Upper lobe of left lung (tissue), 4 donors: ENCODE measurements at regions not wholly inside any gene's neighbourhood (a gene's known extent, or its start where the extent isn't known, plus 50 kb on each side); places are given as distances from the start of the nearest gene placed in this dataset.

Experiments used
- EP300 ChIP-seq, 4 donors: sonication (generic); formaldehyde crosslinking; IDR thresholded peaks; one replicate each; pipeline ENCODE4 v1.5.1; 2017; ENCODE audit warnings: antibody characterized with exemption in 4 of 4, control low read depth in 2 of 4
- POLR2A ChIP-seq, 4 donors: fragments of 450-650 bp; IDR thresholded peaks; one replicate each; pipeline ENCODE4 v1.5.1; 2016 to 2017; ENCODE audit warnings: antibody characterized with exemption in 4 of 4, mild to moderate bottlenecking in 2 of 4
- TF ChIP-seq, protein P1 (sequence below), 6 experiments: fragments of 450-650 bp in 4 of 6; fragments of 200-600 bp in 2 of 6; sonication (generic) in 2 of 6; IDR thresholded peaks; one replicate each; pipeline ENCODE4 v1.5.1; 2016 to 2019; ENCODE audit warnings: antibody characterized with exemption in 6 of 6

GRCh38 chr7:51471981-51472296, 155.3 kb upstream of the COBL start:
- TF ChIP-seq, protein P1, sequence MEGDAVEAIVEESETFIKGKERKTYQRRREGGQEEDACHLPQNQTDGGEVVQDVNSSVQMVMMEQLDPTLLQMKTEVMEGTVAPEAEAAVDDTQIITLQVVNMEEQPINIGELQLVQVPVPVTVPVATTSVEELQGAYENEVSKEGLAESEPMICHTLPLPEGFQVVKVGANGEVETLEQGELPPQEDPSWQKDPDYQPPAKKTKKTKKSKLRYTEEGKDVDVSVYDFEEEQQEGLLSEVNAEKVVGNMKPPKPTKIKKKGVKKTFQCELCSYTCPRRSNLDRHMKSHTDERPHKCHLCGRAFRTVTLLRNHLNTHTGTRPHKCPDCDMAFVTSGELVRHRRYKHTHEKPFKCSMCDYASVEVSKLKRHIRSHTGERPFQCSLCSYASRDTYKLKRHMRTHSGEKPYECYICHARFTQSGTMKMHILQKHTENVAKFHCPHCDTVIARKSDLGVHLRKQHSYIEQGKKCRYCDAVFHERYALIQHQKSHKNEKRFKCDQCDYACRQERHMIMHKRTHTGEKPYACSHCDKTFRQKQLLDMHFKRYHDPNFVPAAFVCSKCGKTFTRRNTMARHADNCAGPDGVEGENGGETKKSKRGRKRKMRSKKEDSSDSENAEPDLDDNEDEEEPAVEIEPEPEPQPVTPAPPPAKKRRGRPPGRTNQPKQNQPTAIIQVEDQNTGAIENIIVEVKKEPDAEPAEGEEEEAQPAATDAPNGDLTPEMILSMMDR (IDR thresholded peaks at IDR 0.05): no peak
- TF ChIP-seq EP300 (IDR thresholded peaks at IDR 0.05): no peak
- TF ChIP-seq POLR2A (IDR thresholded peaks at IDR 0.05): no peak
